SW 1271 (cell line): ENCODE measurements at regions not wholly inside any gene's neighbourhood (a gene's known extent, or its start where the extent isn't known, plus 50 kb on each side); places are given as distances from the start of the nearest gene placed in this dataset.

Experiments used
- DNase-seq, 2 experiments: peaks; one replicate each; lab custom pipeline; 2025; lab: John Stamatoyannopoulos, UW

DNA sequence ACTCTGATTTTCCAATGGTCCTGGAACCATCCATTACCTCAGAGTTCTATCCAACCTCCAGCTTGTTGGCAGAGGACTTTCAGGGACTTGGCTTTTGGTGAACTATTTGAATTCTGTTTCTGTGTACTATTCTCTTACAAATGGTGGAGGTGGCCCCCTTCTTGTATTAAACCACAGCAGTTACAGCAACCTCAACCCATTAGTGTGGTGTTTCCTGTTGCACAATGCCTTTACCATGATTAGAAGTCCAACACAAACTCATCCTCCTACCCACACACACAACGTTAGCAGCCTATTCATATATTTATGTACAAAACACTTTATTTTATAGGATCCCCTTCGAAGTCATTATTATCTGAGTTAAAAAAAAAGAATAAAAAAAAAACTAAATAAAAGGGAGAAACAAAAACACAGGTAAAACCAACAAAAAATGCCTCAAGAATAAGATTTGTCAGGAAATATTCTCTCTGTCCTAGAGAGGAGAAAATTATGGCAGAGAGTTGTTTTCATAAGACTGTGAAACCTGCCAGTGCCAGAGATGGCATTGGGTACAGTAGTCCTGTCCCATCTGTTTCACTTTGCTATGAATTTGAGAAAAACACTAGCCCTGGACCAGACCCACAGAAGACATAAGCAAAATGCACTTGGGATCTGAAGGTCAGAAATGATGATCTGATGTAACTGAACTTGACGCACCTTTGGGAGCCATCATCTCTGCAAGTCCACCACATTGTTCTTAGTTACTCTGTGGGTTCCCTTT lies 1896.0 kb upstream of the PIK3C3 start:
- DNase-seq = no peak

DNA sequence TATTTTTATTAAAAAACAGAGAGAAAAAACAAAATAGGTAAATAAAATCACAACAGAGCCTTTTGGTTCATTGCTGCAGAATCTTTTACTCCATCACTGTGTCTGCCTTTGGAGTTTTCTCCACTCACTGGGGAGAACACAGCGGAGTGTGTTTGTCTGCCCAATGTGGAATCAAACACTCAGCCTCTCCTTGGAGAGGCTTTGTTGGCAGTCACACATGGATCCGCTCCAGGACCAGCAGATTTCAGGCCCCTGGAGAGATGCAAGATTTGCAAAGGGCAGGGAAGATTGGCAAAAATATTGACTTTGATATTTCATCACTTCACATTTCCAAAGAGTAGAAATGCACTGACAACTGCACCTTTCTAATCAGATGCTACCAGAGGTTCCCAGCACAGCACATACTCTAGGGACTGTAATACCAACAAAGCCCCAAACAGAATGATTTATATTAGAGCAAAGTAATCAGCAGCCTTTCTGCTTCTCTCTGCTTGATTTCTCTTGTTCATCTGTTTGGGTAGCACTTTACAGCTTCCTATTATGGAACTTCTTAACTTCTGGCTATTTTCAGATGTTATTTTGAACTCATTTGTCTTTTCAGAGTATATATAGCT lies 1898.8 kb upstream of the PIK3C3 start:
- no peak for DNase-seq

DNA sequence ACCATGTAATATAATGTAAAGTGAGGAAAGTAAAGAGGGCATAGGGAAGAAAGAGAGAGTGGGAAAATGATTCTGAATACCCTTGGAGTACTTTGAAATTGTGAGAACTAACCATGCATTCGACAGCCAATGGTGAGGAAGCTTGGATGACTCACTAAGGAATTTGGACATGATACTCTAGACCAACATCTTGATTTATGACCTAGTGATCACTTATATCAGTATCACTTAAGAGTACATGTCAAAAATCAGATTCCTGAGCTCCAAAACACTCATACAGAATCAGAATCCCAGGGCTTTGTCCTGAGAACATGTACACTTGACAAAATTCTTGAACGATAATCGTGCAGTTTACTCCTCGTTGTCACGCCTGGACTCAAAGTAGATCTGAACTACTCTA lies 1899.8 kb upstream of the PIK3C3 start:
- DNase-seq = no peak

DNA sequence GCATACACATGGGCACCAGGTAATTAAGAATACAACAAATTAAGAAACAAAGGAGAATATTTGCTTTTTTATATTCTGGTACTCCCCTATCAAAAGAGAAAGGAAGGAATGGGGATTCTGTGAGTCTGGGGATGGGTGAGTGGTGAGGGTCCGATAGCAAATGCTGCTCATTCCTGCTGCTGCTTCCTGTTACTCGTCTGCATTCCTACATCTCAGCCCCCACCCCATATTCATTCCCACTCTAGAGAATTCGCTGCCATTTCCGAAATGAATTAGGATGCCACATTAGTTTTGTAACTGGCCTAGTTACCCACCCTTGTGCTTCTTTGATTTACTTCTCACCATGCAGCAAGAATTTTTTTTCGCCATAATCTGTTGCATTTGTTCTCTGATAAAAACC lies 1905.3 kb upstream of the PIK3C3 start:
- no peak for DNase-seq

DNA sequence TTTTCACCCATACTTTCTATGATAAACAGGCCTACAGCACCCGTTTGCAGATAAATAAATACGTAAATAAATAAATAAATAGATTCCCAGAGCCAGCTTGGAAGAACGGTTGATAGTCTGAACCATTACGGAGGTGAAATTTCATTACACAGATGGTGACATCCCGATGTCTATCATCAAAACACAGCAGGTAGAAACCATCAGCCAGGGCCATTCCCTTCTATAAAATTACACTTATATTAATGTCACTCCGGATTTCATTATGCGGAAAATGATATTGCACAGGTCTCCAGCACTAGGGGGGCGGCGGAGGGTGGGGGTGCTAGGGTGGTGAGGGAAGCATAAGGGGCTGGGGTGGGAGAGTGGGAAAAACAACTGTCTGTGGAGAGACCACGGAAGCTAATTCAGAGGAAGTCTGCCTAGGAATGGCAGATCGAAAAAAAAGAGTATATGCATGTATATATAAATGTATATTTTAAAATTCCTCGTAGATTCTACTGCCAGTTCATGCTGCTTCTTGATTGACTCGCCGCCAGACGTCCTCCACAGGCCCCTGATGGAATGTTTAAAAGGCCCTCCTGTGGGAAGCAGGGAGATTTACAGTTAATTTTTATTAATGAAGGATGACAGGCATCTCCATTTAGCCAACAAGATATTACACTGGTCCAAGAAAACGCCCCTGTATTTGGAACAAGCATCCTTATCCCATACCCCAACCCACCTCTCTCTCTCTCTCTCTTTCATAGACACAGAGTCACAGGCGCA lies 1906.0 kb upstream of the PIK3C3 start:
- no peak for DNase-seq

DNA sequence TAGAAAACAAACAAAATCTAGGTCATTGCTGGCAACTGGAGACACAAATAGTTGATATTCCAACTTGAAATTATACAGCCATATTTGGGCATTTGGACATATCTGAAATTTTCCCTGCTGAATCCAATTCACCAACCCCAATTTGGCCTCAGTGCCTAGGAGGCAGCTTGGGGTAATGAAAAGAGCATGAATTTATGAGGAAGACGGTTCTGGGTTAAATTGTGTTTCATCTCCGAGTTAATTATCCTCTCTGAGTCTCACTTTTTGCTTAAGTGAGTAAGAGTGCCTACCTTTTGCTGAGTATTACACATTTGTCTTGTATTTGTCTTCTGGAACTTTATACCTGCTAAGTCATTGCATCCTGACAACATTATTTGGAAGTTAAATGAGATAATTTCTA lies 1906.8 kb upstream of the PIK3C3 start:
- DNase-seq = no peak

DNA sequence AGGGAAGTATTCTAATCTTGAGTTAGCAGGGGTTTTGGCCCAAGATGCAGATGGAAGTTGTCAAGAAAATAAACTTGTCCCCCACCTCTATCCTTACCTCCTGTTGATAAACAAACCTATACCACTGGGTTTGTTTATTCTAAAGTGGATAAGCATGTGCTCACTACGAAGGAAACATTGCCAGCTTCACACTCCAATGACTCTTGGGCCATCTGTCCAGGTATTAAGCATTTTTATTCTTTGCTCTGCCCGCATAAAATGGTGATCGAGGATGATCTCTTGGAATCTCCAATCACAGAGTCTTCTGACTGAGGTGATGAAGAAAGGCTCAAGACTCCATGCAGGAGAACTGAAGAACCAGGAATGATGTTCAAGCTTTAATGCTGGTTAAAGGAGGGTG lies 1908.4 kb upstream of the PIK3C3 start:
- no peak for DNase-seq

DNA sequence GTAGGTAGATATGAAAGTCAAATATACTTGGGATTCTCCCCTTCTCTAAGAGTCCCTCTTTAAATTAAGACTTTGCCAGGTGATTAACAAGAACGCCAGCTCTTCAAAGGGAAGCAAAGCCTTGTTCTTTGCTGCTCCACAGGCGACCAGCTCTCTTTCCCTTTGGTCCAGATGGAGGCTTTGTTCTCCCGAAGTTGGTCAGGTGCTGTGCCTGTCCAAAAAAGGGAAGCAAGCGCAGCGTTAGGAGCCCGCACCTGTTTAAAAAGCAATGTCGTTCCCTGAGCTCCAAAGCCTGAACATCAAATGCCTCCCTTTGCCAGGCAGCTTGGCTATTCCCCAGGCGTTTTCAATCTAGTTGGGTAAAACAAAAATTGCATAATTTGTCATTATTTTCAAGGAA lies 1913.1 kb upstream of the PIK3C3 start:
- no peak for DNase-seq

DNA sequence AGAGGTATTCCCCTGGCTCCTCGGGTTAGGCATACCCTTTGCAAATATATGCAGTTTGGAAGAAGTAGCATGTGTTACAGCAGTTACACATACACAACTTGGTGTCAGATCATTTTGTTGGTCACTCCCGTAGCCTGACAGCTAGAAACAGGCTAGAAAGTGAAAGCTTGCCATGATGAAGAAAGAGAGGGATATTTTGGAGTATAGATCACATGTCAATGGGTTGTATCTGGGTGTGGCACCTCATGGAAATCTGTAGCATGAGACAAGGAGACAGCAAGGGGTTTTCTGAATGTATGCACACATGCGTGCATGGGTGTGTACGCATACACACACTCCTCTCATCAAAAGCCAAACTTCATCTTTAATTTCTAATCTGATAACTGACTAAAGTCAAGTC lies 1914.5 kb upstream of the PIK3C3 start:
- DNase-seq = no peak

DNA sequence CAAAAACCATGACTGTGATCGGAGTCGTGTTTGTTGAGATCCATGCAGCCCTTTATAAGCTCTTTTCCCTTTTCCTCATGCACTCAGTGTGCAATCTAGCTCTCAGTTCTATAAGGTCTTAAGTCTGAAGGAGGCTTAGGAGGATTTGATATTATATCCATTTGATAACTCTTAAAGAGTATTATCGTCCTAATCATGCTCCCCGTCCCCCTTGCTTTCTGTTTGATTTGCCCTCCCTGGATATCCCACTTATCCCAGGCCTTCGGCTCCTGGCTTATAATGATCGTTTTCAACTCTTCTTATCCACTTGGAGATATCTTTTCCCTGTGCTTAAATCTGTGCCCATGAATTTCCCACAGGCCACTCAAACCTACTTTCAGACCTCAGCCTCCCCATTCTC lies 1917.7 kb upstream of the PIK3C3 start:
- no peak for DNase-seq

DNA sequence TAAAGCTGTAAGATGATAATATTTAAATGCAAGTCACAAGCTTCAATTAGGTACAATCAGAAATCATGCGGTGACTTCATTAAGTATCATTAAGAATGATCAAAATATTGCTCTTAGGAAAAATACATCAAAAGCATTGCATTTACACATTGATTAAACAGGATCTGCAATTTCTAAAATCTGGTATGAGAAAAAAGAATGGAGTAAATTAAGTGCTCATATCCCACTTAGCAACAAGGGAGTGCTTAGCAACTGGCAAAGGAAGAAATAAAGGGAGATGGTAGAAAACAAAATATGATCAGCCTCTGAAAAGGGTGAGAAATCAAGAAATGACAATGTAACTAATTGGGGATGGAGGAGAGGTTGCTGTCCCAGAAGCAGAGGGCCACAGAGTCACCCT lies 1918.2 kb upstream of the PIK3C3 start:
- DNase-seq = no peak

DNA sequence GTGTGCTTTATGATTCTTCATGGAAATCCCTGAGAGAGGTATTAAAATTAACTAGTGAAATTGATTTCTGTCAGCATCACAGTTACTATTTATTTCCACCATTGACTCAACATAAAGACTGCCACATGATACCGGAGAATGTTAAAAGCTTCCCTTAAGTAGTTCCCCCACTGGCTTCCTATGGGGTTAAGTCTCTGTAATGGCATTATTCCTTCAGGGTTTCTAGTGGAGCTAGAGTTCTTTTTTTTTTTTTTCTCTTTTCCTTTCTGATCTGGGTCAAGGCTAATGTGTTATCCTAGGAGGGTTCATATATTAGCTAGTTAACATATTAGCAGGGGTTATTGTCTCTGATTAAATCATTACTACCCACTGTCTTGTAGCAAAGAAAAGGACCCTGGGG lies 1919.1 kb upstream of the PIK3C3 start:
- no peak for DNase-seq

DNA sequence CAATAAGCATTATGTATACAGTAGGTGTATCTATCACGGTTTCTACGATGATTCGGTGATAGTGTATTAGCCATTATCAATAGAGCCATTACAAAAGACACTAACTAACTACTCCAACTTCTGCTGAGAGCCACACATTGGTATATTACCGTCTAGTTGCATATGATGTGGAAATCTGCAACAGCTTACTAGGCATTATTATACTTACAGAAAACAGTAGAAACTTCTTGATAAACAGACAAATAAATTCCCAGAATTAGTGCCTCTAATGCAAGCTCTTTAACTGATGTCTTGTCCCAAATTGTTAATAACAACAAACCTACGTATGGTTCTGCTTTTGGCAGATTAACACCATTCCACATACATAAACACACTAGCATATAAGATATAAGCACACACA lies 1923.0 kb upstream of the PIK3C3 start:
- no peak for DNase-seq

DNA sequence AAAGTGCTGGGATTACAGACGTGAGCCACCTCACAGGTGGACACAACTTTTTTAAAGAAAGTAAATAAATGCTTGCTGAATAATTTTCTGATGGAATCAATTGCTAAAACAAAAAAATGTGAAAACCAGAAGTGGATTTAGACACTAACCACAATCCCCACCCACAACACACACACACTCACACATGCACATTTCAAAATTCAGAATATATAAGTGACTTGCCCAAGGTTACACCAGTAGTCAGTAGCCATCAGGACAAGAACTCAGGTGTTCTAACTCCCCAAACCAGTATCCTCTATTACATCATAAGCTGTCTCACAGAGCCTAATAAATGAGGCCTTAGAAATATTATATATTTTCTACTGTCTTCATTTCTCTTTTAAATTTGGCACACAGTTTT lies 1923.6 kb upstream of the PIK3C3 start:
- DNase-seq = no peak

DNA sequence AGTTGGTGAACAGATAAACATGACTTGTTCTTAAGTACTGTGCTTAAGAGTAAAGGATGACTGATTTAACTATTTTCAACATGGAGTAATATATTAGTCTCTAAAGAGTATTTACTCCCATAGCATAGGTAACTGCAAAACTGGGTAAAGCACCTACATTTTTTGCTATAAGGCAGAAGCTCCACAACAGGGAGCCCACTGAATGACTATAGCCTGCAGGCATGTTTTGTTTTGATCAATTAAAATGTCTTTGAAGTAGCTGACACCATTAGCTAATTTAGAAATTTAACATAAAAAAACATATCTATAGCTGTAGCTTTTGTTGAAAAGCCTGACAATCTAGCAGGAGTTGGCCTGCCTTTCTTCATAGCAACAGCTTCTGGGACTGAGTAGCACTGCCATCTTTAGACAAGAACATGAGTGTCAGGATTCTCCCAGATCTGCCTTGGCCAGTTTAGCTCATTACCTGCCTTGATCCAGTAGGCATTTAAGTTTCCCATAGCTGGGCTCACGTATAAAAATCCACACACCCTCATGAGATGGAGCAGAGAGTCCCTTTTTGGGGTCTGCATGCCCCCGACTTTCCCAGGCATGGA lies 1935.1 kb upstream of the PIK3C3 start:
- no peak for DNase-seq

DNA sequence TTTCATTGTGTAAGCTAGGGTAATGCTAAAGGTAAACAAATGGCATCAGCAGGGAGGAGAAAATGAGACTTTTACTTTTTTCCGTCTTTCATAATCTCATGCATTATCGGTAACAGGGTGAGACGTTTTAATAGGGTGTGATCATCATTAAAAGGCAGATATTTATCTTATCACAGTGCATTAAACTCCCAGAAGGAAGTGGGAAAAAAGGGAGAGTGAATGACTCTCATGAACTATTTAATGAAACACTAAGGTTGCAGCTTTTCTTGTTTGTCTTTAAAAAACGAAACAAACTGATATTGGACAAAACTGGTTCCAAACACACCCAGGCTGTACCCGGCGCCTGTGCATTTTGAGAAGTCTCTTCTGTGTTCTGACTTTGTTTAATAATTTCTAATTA lies 1936.8 kb upstream of the PIK3C3 start:
- no peak for DNase-seq

DNA sequence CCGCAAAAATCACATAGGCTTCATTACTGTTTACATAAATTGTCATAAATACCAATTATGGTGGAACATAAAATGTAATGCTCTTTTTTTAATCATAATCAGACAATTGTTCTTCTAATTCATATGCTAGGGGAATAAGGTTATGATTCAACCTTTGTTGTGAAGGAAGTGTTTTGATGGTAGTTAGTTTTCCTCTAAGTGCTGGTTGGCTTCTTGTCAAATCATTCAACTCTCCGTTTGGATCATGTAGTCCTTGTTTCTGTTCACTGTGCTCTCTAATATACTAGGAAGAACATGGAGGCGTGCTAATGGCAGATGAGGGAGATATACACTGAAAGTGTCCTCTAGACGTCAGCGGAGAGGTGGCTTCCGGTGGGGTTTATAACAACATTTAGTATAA lies 1938.0 kb upstream of the PIK3C3 start:
- DNase-seq = no peak

DNA sequence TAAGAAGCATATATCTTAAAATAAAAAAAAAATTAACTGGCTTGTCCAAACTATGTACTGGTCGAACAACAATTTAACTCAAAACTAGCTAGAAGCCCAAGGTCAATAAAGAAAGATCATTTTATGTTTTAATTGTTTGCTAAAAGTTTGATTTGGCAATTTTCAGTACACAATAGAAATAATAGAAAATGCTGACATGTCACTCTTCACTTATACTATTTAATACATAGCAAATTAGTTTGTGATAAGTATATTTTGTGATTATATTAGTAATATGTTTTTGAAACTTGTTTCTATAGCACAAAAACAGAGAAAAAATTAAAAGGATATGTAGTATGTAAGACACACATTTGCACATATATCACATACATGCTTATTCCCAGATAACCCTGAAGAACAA lies 1938.6 kb upstream of the PIK3C3 start:
- DNase-seq = no peak

DNA sequence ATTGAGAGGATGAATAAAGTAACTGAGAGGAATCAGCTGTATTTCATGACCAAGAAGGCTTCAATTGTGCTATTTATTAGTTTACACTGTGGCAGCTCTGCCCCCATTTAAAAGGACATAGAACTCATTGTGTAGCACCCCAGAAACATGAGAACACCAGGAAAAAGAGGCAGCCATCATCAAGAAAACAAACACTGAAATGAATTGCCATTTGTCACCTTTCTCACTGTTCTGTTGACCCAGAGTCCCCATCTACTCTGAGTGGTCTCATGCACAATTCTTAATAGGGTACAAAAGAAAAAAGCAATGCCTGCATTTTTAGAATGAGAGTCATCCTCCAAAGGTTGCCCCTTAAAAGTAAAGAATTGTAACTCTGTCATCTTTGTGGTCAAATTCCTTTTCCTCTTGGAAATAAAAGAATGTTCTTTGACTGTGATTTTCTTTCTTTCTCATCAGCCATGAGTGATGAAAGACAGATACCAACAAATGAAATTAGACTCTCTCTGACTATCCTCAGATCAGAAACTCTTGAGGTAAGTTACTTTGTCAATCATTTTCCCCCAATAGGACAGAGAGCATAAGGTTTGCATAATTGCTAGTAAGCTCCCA lies 1941.9 kb upstream of the PIK3C3 start:
- no peak for DNase-seq

DNA sequence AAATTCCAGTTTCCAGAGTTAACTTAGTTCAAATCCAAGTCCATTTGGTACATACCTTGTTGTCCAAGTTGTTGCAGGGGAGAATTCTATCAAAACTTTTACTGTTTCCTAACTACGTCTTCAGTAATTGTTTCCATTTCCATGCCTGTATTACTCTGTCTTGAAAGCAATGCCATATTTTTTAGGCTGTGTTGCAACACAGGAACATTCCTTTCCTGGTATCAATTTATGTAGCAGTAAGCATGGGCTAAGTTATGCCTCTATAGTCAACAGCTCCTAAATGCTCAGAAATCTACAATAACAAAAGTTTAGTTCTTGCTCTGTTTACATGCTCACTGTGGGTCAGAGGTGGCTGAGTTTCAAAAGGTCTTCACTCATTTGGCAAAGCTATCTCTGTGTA lies 1943.8 kb upstream of the PIK3C3 start:
- DNase-seq = no peak

DNA sequence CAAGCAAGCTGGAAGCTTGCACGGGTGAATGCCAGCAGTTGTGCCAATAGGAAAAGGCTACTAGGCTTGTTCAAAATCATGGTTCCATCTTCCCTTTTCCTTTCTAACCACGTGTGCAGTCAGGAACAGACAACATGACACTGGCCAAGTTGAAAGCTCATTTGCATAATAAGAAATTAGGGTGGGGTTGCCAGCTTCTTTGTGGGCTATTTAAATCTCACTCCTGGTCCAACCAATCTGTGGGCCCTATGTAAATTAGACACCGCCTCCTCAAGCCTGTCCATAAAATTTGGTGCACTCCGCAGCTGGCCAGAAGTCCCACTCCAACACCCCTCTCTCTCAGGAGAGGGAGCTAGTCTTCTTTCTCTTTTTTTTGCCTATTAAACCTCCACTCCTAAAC lies 1948.4 kb upstream of the PIK3C3 start:
- no peak for DNase-seq

DNA sequence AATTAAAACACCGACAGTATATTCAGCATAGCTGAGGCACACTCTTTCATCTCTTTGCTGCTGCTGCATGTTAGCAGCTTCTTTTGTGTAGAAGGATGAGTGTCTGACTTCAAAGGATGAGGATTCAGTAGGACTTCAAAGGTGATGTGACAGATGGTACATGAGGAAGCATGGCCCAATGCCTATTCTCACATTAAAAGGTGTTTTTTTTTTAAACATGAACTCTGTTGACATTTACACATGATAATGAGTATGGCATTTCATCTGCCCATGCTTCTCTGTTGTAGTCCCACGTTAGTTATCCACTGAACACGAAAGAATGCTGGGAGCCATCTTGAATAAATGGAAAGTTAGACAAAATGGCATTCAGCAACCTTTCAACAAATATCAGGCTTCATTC lies 1950.8 kb upstream of the PIK3C3 start:
- DNase-seq = no peak

DNA sequence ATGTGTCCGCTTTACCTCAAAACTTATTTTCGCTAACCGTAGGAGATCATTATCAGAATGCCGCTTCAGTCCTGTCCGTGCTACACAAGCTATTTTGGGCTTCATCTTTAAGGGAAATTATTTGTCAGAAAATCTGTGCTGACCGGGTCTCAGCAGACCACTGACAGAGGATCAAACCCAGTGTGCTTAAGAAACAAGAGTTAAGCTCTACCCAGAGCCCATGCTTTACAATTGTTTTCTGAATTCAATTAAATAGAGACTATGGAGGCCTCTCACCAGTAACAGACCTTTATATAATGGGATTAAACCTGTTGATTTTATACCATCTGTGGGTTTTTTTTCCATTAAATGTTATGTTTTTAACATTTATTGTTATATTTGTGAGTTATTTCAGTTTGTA lies 1956.7 kb upstream of the PIK3C3 start:
- no peak for DNase-seq
